Liver (tissue), 8 donors: ENCODE measurements at regions not wholly inside any gene's neighbourhood (a gene's known extent, or its start where the extent isn't known, plus 50 kb on each side); places are given as distances from the start of the nearest gene placed in this dataset.

Source experiments
- DNase-seq: peaks from one replicate; pipeline ENCODE4 v3.0.0-alpha.2; 2017; ENCODE audit warnings: low spot score
- H3K27ac ChIP-seq, 2 donors: one replicate each; pipeline ENCODE4 v1.7.0; 2013; ENCODE audit warnings: inconsistent platforms in 2 of 2, low read length in 2 of 2, control low read depth in 1 of 2, low read depth in 1 of 2, mild to moderate bottlenecking in 1 of 2
- H3K27me3 ChIP-seq, 4 donors: one replicate each; pipeline versions ENCODE4 v1.6.1 to v1.7.0; 2013; ENCODE audit warnings: low read length in 3 of 4, inconsistent platforms in 1 of 4, mild to moderate bottlenecking in 1 of 4, moderate library complexity in 1 of 4; ENCODE audit not compliant: control insufficient read depth in 4 of 4, insufficient read depth in 4 of 4
- H3K36me3 ChIP-seq, 4 donors: one replicate each; pipeline versions ENCODE4 v1.6.1 to v1.7.0; 2013; ENCODE audit warnings: low read length in 3 of 4, mild to moderate bottlenecking in 3 of 4, low read depth in 1 of 4, moderate library complexity in 1 of 4; ENCODE audit not compliant: control insufficient read depth in 4 of 4, insufficient read depth in 3 of 4
- H3K4me1 ChIP-seq, 4 donors: one replicate each; pipeline versions ENCODE4 v1.6.1 to v1.7.0; 2013; ENCODE audit warnings: low read length in 3 of 4, mild to moderate bottlenecking in 3 of 4, moderate library complexity in 1 of 4; ENCODE audit not compliant: control insufficient read depth in 4 of 4, insufficient read depth in 4 of 4
- H3K4me3 ChIP-seq, 3 donors: one replicate each; pipeline versions ENCODE4 v1.6.1 to v1.7.0; 2013; ENCODE audit warnings: low read length in 3 of 3, control low read depth in 1 of 3, low read depth in 1 of 3, mild to moderate bottlenecking in 1 of 3
- H3K9ac ChIP-seq, 2 donors: one replicate each; pipeline ENCODE4 v1.7.0; 2013; ENCODE audit warnings: low read length in 2 of 2, mild to moderate bottlenecking in 2 of 2, moderate library complexity in 2 of 2, control low read depth in 1 of 2, low read depth in 1 of 2
- H3K9me3 ChIP-seq, 4 donors: one replicate each; pipeline versions ENCODE4 v1.6.1 to v1.7.0; 2013; ENCODE audit warnings: low read length in 3 of 4; ENCODE audit not compliant: control insufficient read depth in 4 of 4
- CTCF ChIP-seq: fragments of 150-350 bp; IDR thresholded peaks from 2 replicates; pipeline ENCODE4 v1.5.1; 2017; ENCODE audit warnings: improper control_type of control experiment, low read depth, low read length; ENCODE audit not compliant: missing input control
- FOXA2 ChIP-seq: IDR thresholded peaks from 2 replicates; pipeline ENCODE4 v1.6.1; 2016; ENCODE audit warnings: antibody characterized with exemption
- GABPA ChIP-seq, 2 donors: IDR thresholded peaks in 1 of 2; conservative IDR thresholded peaks in 1 of 2; 2 replicates each; pipeline ENCODE4 v1.6.1; 2016; ENCODE audit warnings: antibody characterized with exemption in 2 of 2, mild to moderate bottlenecking in 1 of 2, moderate library complexity in 1 of 2
- HNF4A ChIP-seq, 2 donors: conservative IDR thresholded peaks; 2 replicates each; pipeline ENCODE4 v1.6.1; 2016; ENCODE audit warnings: antibody characterized with exemption in 2 of 2, mild to moderate bottlenecking in 2 of 2
- HNF4G ChIP-seq: IDR thresholded peaks from 2 replicates; pipeline ENCODE4 v1.6.1; 2016; ENCODE audit warnings: antibody characterized with exemption
- MAX ChIP-seq: IDR thresholded peaks from 2 replicates; pipeline ENCODE4 v1.6.1; 2016; ENCODE audit warnings: antibody characterized with exemption
- NR2F2 ChIP-seq: IDR thresholded peaks from 2 replicates; pipeline ENCODE4 v1.6.1; 2016; ENCODE audit warnings: antibody characterized with exemption
- RAD21 ChIP-seq, 2 donors: IDR thresholded peaks; 2 replicates each; pipeline ENCODE4 v1.6.1; 2016; ENCODE audit warnings: antibody characterized with exemption in 2 of 2, mild to moderate bottlenecking in 2 of 2
- SP1 ChIP-seq: IDR thresholded peaks from 2 replicates; pipeline ENCODE4 v1.6.1; 2018; ENCODE audit warnings: antibody characterized with exemption, mild to moderate bottlenecking
- TAF1 ChIP-seq: conservative IDR thresholded peaks from 2 replicates; pipeline ENCODE4 v1.6.1; 2016; ENCODE audit warnings: antibody characterized with exemption, mild to moderate bottlenecking
- YY1 ChIP-seq: IDR thresholded peaks from 2 replicates; pipeline ENCODE4 v1.6.1; 2016; ENCODE audit warnings: antibody characterized with exemption, mild to moderate bottlenecking
- ZBTB33 ChIP-seq: IDR thresholded peaks from 2 replicates; pipeline ENCODE4 v1.6.1; 2016; ENCODE audit warnings: antibody characterized with exemption
- WGBS: extraction: QIAGEN DNeasy Blood & Tissue Kit; methylation state at CpG from one replicate; pipeline ENCODE4 v1.1.7; 2013; 5-methylcytosine and 5-hydroxymethylcytosine counted together
- donor health status: healthy.
- donor health status: healthy.
- donor health status: healthy.
- donor health status: healthy.
- donor health status: healthy.

- 86% methylated on average over 25 of the region's 25 CpGs for WGBS
- Histone ChIP-seq H3K9me3 (no peaks in the 10 kb centered on the region), H3K36me3 (no peaks in the 10 kb centered on the region), H3K4me1 (no peaks in the 10 kb centered on the region), H3K4me3 (no peak overlapping the region), H3K9ac (no peak overlapping the region), H3K27ac (no peak overlapping the region), H3K27me3 (no peaks in the 10 kb centered on the region)
- no peak for DNase-seq
- no peak for TF ChIP-seq NR2F2
- no peak for TF ChIP-seq YY1
- no peak for TF ChIP-seq HNF4A (conservative IDR thresholded peaks at IDR 0.05)
- no peak for TF ChIP-seq CTCF
- no peak for TF ChIP-seq MAX
- no peak for TF ChIP-seq ZBTB33
- TF ChIP-seq HNF4G: no peak
- TF ChIP-seq FOXA2: no peak
- no peak for TF ChIP-seq GABPA (IDR thresholded peaks at IDR 0.05 in 1 of 2, conservative IDR thresholded peaks at IDR 0.05 in 1 of 2)
- TF ChIP-seq SP1: no peak
- TF ChIP-seq TAF1: no peak
- TF ChIP-seq RAD21 (IDR thresholded peaks at IDR 0.05): no peak
These were observed 215.9 kb upstream of the GSE1 start for GRCh38 chr16:85396879-85397871.

GRCh38 chr16:85398050-85398451 is 215.1 kb upstream of the GSE1 start:
- 95% methylated on average over 8 of the region's 8 CpGs for WGBS
- no peak overlapping the region for H3K4me3 ChIP-seq
- no peaks in the 10 kb centered on the region for H3K27me3 ChIP-seq
- no peak overlapping the region for H3K9ac ChIP-seq
- H3K36me3 ChIP-seq: no peaks in the 10 kb centered on the region
- no peak overlapping the region for H3K27ac ChIP-seq
- DNase-seq: no peak
- no peak for TF ChIP-seq SP1
- TF ChIP-seq TAF1: no peak
- TF ChIP-seq NR2F2: no peak
- H3K4me1 ChIP-seq: no peaks in the 10 kb centered on the region
- H3K9me3 ChIP-seq: no peaks in the 10 kb centered on the region
